ENCODE measurements at regions not wholly inside any gene's neighbourhood (a gene's known extent, or its start where the extent isn't known, plus 50 kb on each side); places are given as distances from the start of the nearest gene placed in this dataset.

DNA sequence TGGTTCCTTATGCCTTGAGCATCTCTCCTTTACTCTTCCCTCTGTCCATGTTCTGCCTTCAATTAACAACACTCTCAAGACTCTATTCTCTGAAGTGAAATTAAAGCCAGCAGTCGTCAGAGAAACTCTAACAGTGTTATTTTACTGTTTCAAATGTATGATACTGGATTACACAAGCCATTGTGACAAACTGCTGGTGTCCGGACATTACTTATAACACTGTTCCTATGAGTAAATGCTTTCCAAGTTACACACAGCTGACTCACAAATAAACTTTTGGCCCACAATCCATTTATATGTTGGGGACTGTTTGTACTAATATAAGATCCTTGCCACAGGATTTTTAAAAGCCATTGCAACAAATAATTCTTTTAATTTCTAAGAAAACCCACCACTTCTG lies 63.2 kb upstream of the GHR start:
- no peak for DNase-seq

DNA sequence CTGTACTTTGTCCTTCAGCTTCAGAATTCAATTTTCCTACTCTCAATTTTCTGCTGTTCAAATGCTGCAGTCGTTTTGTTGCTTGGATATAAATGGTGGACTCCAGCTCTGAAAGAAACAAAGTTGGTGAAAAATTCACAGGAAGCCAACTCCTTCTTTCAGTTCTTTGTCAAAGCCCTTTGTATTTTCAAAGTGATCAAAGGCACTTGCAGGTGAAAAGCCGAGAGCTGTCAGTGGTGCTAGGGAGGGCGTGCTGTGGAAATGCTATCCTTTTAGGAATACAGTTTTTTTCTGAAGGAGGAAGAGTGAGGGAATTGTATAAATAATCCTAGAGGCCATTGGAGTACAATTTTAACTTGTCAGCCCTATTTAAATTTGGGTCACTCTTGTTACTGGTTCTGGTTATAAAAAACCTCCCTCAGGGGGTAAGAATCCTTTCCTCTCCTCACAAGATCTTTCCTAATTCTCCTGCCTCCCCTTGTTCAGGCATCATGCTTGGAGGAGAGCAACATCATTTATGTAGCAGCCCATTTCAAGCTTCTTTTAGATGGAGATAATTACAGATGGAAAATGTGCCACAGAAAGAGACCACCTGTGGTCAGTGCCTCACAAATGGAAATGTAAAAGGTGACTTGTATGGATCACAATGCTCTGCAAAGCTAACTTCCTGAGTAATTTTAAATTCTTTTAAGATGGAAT lies 62.5 kb upstream of the GHR start:
- no peak for DNase-seq

DNA sequence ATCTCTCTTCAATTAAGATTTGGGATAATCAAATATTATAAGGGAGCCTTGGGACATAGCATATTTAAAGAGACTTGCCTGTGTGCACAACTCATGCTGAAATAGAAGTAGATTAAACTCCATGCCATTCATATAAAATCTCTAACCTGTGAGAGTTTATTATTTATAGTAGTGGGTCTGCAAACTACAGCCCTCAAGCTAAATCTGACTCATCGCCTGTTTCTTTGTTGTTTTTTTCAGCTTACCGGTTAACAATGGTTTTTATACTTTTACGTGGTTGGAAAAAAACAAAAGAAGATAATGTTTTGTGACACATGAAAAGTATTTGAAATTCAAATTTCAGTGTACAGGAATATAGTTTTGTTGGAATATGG lies 61.9 kb upstream of the GHR start:
- no peak for DNase-seq

DNA sequence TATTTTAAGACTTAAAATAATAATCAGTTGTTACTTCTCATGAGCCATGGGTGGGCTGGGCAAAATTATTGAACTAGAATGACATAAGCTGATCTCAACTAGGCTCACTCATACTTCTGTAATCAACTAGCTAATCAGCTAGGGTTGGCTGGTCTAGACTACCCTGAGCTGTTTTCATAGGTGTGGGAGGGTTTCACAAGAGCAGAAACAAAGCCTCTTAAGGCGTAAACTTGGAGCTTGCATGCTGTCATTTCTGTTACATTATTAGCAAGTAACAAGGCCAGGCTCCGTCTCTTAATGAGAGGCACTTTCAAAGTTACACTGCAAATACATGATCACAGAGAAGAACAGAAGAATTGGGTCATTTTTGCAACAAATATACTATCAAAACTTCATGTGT lies 57.2 kb upstream of the GHR start:
- DNase-seq: no peak

Data from C1 segment of cervical spinal cord (tissue), 14 donors.